Limb (tissue), 2 donors: ENCODE measurements at regions not wholly inside any gene's neighbourhood (a gene's known extent, or its start where the extent isn't known, plus 50 kb on each side); places are given as distances from the start of the nearest gene placed in this dataset.
"Not testable (repeated sequence)": the region's sequence is repeated elsewhere in the genome, so short reads cannot be mapped to it uniquely, and the experiment has no call there.

ENCODE experiments used
- DNase-seq, 2 donors: peaks; one replicate each; pipeline ENCODE4 v3.0.0-alpha.2; 2016; ENCODE audit errors: extremely low spot score in 2 of 2

- DNase-seq: no peak
These were observed 89.4 kb downstream of the ZNF675 start for GRCh38 chr19:23597661-23598060.

- no peak for DNase-seq
These were observed 90.1 kb downstream of the ZNF675 start for GRCh38 chr19:23596872-23597271.

DNA sequence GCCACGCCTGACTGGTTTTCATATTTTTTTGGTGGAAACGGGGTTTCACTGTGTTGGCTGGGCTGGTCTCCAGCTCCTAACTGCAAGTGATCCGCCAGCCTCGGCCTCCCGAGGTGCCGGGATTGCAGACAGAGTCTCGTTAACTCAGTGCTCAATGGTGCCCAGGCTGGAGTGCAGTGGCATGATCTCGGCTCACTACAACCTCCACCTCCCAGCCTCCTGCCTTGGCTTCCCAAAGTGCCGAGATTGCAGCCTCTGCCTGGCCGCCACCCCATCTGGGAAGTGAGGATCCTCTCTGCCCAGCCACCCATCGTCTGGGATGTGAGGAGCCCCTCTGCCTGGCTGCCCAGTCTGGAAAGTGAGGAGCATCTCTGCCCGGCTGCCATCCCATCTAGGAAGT lies 92.7 kb downstream of the ZNF675 start:
- not testable (repeated sequence) for DNase-seq

DNA sequence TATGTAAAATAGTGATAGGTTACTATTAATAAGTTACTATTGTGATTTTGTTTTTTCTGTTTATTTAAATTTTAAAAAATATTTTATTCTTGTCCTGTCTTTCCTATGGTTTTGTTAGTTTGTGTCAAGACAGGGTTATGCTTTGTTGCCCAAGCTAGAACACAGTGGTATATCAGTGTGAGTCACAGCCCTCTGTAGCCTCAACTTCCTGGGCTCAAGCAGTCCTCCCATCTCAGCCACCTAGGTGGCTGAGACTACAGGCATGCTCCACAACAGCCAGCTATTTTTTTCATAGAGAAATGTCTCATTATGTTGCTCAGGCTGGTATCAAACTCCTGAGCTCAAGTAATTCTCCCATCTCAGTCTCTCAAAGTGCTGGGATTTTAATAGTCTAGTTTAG lies 99.5 kb downstream of the ZNF675 start:
- no peak for DNase-seq

- DNase-seq: no peak
These were observed 109.5 kb downstream of the ZNF675 start for GRCh38 chr19:23577501-23577900.

- DNase-seq: no peak
These were observed 115.8 kb downstream of the ZNF675 start for GRCh38 chr19:23571175-23571574.

GRCh38 chr19:23568116-23568515 lies 118.9 kb downstream of the ZNF675 start:
- DNase-seq: not testable (repeated sequence)

DNA sequence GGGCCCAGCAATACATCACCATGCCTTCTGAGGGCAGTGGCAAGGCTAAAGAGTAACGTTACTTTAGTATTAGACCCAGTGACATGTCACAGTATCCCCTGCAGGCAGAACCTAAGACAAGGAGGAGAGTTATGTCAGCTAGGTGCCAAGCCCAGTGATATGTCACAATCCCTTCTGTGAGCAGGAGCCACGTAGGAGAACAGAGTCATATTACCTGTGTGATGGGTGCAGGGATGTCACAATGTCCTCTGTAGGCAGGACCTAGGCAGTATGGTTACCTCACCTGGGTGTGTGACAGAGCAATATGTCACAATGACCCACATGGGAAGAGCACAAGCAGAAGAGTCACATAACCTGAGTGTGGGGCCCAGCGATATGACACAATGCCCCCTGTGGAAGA lies 121.8 kb downstream of the ZNF675 start:
- DNase-seq: no peak

DNA sequence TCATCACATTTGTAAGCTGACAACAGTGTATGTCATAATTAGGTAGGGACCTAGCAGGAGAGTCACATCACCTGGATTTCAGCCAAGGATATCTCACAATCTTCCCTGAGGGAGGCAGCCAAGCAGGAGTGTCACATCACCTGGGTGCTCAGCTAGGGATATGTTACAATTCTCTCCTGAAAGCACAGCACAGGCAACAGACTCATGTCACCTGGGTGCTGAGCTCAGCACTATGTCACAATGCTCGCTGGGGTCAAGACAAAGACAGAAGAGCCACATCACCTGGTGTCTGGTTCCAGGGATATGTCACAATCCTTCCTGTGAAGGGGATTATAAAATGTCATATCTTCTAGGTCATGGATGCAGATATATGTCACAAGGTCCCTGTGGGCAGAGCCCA lies 123.7 kb downstream of the ZNF675 start:
- no peak for DNase-seq

GRCh38 chr19:23561341-23561740 lies 125.7 kb downstream of the ZNF675 start:
- no peak for DNase-seq

GRCh38 chr19:23560051-23560450 lies 127.0 kb downstream of the ZNF675 start:
- DNase-seq: no peak

DNA sequence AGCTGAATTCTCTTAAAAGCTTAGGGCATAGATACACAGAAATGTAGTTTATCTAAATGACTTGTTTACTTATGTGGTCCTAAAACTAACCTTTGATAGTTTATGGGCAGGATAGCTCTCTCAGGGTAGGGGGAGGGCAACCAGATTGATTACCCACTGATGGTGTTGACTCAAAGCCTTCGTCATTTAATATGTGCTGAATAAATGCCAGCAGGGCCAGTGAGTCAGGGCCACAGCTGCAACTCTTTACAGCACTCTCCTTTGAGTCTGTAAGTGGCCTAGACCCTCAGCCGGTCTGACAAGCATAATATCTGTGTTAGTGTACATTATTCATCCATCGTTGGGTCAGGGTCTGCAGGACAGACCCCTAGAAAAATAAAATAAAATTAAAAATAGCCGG lies 128.5 kb downstream of the ZNF675 start:
- DNase-seq: no peak

DNA sequence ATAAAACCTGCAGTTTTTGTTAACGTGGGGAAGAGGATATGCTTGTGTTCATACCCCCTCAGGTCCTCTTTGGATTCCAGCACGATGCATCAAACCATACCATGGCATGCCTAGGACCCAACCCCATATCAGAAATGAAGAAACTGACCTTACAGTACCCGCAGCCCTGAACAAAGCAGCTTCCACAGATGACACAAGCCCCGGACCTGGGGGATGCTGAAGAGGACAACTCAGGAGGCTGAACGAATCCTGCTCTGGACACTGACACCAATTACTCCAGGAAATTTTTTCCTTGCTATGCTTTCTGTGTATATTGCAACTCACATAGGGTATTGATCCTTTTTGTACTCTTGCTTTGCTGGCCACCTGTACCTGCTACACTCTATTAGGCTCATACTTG lies 129.6 kb downstream of the ZNF675 start:
- no peak for DNase-seq

- DNase-seq: no peak
These were observed 132.5 kb downstream of the ZNF675 start for GRCh38 chr19:23554548-23554947.

GRCh38 chr19:23550102-23550501 lies 136.9 kb downstream of the ZNF675 start:
- not testable (repeated sequence) for DNase-seq

DNA sequence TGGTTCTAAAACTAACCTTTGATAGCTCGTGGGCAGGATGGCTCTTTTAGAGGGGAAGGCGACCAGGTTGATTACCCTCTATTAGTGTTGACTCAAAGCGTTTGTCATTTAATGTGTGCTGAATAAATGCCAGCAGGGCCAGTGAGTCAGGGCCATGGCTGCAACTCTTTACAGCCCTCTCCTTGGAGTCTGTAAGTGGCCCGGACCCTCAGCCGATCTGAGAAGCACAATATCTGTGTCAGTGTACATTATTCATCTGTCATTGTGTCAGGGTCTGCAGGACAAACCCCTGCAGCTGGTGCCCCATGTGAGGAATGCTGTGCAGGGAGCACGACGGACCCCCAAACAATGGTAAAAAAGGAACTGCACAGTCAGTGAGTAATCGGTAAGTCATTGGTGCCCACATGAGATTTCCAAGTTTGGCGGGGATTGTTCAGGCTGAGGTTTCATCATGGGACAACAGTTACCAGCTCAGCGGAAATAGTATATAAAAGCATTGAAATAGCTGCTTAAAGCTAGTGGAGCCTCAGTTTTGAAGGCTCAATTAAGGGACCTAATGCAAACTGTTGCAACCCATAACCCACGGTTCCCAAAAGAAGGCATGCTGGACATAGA lies 139.1 kb downstream of the ZNF675 start:
- no peak for DNase-seq

GRCh38 chr19:23547156-23547555 lies 139.9 kb downstream of the ZNF675 start:
- no peak for DNase-seq

GRCh38 chr19:23543351-23543750 lies 143.7 kb downstream of the ZNF675 start:
- DNase-seq: no peak

- DNase-seq: no peak
These were observed 144.4 kb downstream of the ZNF675 start for GRCh38 chr19:23542562-23542961.

- DNase-seq: no peak
These were observed 145.0 kb downstream of the ZNF675 start for GRCh38 chr19:23541991-23542390.

DNA sequence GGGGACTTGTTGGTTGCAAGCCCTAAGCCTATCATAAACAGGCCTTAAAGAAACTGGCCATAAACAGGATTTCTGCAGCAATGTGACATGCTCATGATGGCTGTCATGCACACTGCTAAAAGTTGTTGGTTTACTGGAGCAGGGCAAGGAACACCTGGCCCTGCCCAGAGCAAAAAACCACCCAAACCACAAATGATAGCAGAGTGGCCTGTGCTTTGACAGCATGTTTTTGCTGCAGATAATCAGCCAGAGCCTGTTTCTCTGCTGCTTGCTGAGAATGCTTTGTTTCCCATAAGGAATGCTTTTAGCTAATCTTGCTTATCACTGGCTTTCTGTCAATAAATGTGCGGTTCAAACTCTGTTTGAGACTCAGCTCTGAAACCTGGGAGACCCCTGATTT lies 144.9 kb upstream of the ZNF91 start:
- not testable (repeated sequence) for DNase-seq

GRCh38 chr19:23539499-23539898 lies 144.2 kb upstream of the ZNF91 start:
- no peak for DNase-seq

- DNase-seq: not testable (repeated sequence)
These were observed 141.9 kb upstream of the ZNF91 start for GRCh38 chr19:23537136-23537535.

GRCh38 chr19:23536341-23536740 lies 141.1 kb upstream of the ZNF91 start:
- DNase-seq: not testable (repeated sequence)
